IMR-90 (cell line): ENCODE measurements at regions not wholly inside any gene's neighbourhood (a gene's known extent, or its start where the extent isn't known, plus 50 kb on each side); places are given as distances from the start of the nearest gene placed in this dataset.

Experiments used
- ATAC-seq: fragments of 200-7000 bp; cut with Tn5 transposase; 2 replicates; pipeline ENCODE4 v1.9.1; 2020; ENCODE audit warnings: low read depth, mild to moderate bottlenecking, moderate library complexity
- BruUV-seq: library from RNA; stranded (reverse); fragments of 400-500 nt; replicated peaks from 2 replicates; lab custom pipeline; 2021; lab: Mats Ljungman, UMichigan
- CTCF ChIA-PET: fragments of 300-600 bp; formaldehyde crosslinking; extraction: SDS; loops from one replicate; lab custom pipeline; 2021; ENCODE audit warnings: antibody characterized with exemption; lab: Yijun Ruan, JAX
- POLR2A ChIA-PET: fragments of 300-600 bp; sonication (Branson Sonifier 250); formaldehyde crosslinking; loops from one replicate; lab custom pipeline; 2022; ENCODE audit warnings: antibody characterized with exemption; ENCODE audit not compliant: unreplicated experiment; lab: Charles Lee
- DNase-seq: peaks from one replicate; pipeline ENCODE4 v3.0.0; 2013
- H2AFZ ChIP-seq: replicated peaks from 2 replicates; pipeline ENCODE3; 2013; ENCODE audit warnings: low read length, mild to moderate bottlenecking; ENCODE audit not compliant: poor library complexity
- H2AK5ac ChIP-seq: 2 replicates; pipeline ENCODE4 v1.6.1; 2013; ENCODE audit warnings: low read depth, low read length, inconsistent platforms
- H2AK9ac ChIP-seq: replicated peaks from 2 replicates; pipeline ENCODE3; 2013; ENCODE audit warnings: mild to moderate bottlenecking, low read depth, low read length, moderate library complexity; ENCODE audit not compliant: poor library complexity
- H2BK120ac ChIP-seq: 2 replicates; pipeline ENCODE4 v1.6.1; 2013; ENCODE audit warnings: low read depth, low read length, inconsistent platforms
- H2BK15ac ChIP-seq: 3 replicates; pipeline ENCODE4 v1.6.1; 2013; ENCODE audit warnings: low read depth, low read length, inconsistent platforms
- H2BK20ac ChIP-seq: 2 replicates; pipeline ENCODE4 v1.6.1; 2013; ENCODE audit warnings: low read depth, mild to moderate bottlenecking, inconsistent platforms, low read length, moderate library complexity
- H2BK5ac ChIP-seq: 2 replicates; pipeline ENCODE4 v1.6.1; 2013; ENCODE audit warnings: mild to moderate bottlenecking, low read depth, low read length, inconsistent platforms; ENCODE audit not compliant: poor library complexity, severe bottlenecking
- H3K14ac ChIP-seq: replicated peaks from 2 replicates; pipeline ENCODE4 v1.6.1; 2013; ENCODE audit warnings: low read depth, low read length, inconsistent platforms
- H3K18ac ChIP-seq: 2 replicates; pipeline ENCODE4 v1.6.1; 2013; ENCODE audit warnings: low read depth, low read length, control low read depth
- H3K23ac ChIP-seq: 2 replicates; pipeline ENCODE4 v1.6.1; 2013; ENCODE audit warnings: low read depth, low read length, inconsistent platforms
- H3K27ac ChIP-seq: 2 replicates; pipeline ENCODE4 v1.5.1; 2013; ENCODE audit warnings: mild to moderate bottlenecking, control low read depth, low read length; ENCODE audit not compliant: insufficient read depth
- H3K27me3 ChIP-seq: 2 replicates; pipeline ENCODE4 v1.6.1; 2013; ENCODE audit warnings: low read length; ENCODE audit not compliant: control insufficient read depth, insufficient read depth
- H3K36me3 ChIP-seq: 2 replicates; pipeline ENCODE4 v1.6.1; 2013; ENCODE audit warnings: low read length, mixed read lengths; ENCODE audit not compliant: control insufficient read depth, insufficient read depth
- H3K4ac ChIP-seq: 2 replicates; pipeline ENCODE4 v1.6.1; 2013; ENCODE audit warnings: low read depth, low read length, inconsistent platforms
- H3K4me1 ChIP-seq: 2 replicates; pipeline ENCODE4 v1.6.1; 2013; ENCODE audit warnings: low read length, mixed read lengths; ENCODE audit not compliant: control insufficient read depth, insufficient read depth
- H3K4me2 ChIP-seq: 2 replicates; pipeline ENCODE4 v1.6.1; 2013; ENCODE audit warnings: low read depth, mild to moderate bottlenecking, control low read depth, low read length, moderate library complexity
- H3K4me3 ChIP-seq: 2 replicates; pipeline ENCODE4 v1.5.1; 2013; ENCODE audit warnings: low read depth, mild to moderate bottlenecking, control low read depth, low read length, moderate library complexity; ENCODE audit not compliant: insufficient read depth
- H3K56ac ChIP-seq: 2 replicates; pipeline ENCODE4 v1.6.1; 2013; ENCODE audit warnings: low read length, inconsistent platforms; ENCODE audit not compliant: insufficient read depth; ENCODE audit errors: extremely low read depth
- H3K79me1 ChIP-seq, 2 experiments: 2 replicates each; pipeline ENCODE4 v1.6.1; 2013; ENCODE audit warnings: low read length in 2 of 2, inconsistent platforms in 1 of 2, low read depth in 1 of 2
- H3K9ac ChIP-seq: 2 replicates; pipeline ENCODE4 v1.6.1; 2013; ENCODE audit warnings: low read depth, low read length, control low read depth
- H3K9me1 ChIP-seq: 2 replicates; pipeline ENCODE4 v1.6.1; 2013; ENCODE audit warnings: low read length, inconsistent platforms; ENCODE audit not compliant: insufficient read depth
- H3K9me3 ChIP-seq: 2 replicates; pipeline ENCODE4 v1.6.1; 2013; ENCODE audit warnings: low read length; ENCODE audit not compliant: control insufficient read depth, insufficient read depth
- H4K20me1 ChIP-seq: 2 replicates; pipeline ENCODE4 v1.6.1; 2013; ENCODE audit warnings: low read length, inconsistent platforms; ENCODE audit not compliant: insufficient read depth
- H4K5ac ChIP-seq: 2 replicates; pipeline ENCODE4 v1.6.1; 2013; ENCODE audit warnings: mild to moderate bottlenecking, low read depth, low read length, control low read depth
- H4K8ac ChIP-seq, 2 experiments: 2 replicates each; pipeline ENCODE4 v1.6.1; 2013; ENCODE audit warnings: low read depth in 2 of 2, low read length in 2 of 2, control low read depth in 1 of 2, inconsistent platforms in 1 of 2
- H4K91ac ChIP-seq: 2 replicates; pipeline ENCODE4 v1.6.1; 2013; ENCODE audit warnings: low read depth, low read length, inconsistent platforms; ENCODE audit not compliant: insufficient read depth
- NFE2L2 ChIP-seq: fragments of 150-350 bp; IDR thresholded peaks from 2 replicates; pipeline ENCODE4 v1.6.1; 2016; ENCODE audit warnings: low read depth, mild to moderate bottlenecking, low read length
- WGBS, 2 experiments: methylation state at CpG; one replicate each; pipeline versions ENCODE4 v1.1.5 to v1.1.7; 2013; ENCODE audit warnings: missing lambda C conversion rate in 2 of 2; ENCODE audit not compliant: insufficient read length in 1 of 2; ENCODE audit errors: extremely low coverage in 2 of 2; 5-methylcytosine and 5-hydroxymethylcytosine counted together
- dilution Hi-C: fragments of 300-500 bp; cut with HindIII; formaldehyde crosslinking; loops from one replicate; pipeline ENCODE4 v1.14.3; 2018; ENCODE audit warnings: low sequenced_read_pairs; ENCODE audit not compliant: unreplicated experiment
- in situ Hi-C: fragments of 300-500 bp; cut with MboI; formaldehyde crosslinking; loops from 3 replicates; pipeline ENCODE4 v1.14.3; 2019; ENCODE audit warnings: low sequenced_read_pairs, inconsistent platforms, mixed read lengths
- intact Hi-C: fragments of 100-400 bp; cut with micrococcal nuclease; formaldehyde crosslinking; loops from 2 replicates; pipeline ENCODE4 v1.10.0; 2022
- TF ChIP-seq, protein P1 (sequence below): conservative IDR thresholded peaks from 2 replicates; pipeline ENCODE4 v1.5.1; 2012; ENCODE audit warnings: mild to moderate bottlenecking, low read depth, low read length, improper control_type of control experiment

DNA sequence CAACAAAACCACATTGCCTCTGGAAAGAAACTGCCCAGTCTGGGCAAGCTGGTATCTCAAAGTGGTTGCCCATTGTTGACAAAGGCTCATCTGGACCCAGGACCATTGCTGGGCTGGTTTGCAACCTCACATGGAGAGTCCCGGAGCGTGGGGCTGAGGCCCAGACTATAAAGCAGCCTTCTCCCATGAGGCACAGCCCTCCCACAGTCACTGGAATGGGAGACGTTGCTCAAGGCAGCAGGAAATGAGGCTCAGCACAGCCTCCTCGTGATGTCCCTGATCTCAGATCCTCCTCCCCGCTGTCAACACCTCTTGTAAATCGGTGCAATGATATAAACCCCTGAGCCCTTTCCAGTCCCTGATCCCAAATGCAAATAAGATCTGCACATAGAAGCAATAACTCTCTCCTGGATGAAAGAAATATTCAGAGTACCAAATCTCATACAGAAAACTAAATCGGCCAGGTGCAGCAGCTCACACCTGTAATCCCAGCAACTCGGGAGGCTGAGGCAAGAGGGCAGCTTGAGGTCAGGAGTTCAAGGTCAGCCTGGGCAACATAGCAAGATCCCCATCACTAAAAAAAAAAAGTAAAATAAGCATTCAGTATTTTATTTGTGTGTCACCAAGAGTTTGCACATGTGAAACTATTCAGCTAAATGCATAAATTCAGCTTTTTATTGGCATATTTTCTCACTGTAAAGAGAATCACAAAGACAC is 103.0 kb upstream of the RREB1 start:
- ChIA-PET CTCF (interaction anchor here (0.6 to 0.9 kb wide), 3 partner anchors 10 to 1358 kb away, joined by 3 read pairs; no protein-coding TSS in a partner anchor), POLR2A (interaction anchor here (0.8 kb wide), 1 partner anchor 12 kb away, joined by 11 read pairs; no protein-coding TSS in a partner anchor)
- H3K27ac ChIP-seq = no peak overlapping the region
- H3K4me3 ChIP-seq = no peak overlapping the region
- ATAC-seq = no peak
- no peak overlapping the region for H3K23ac ChIP-seq
- TF ChIP-seq, protein P1, sequence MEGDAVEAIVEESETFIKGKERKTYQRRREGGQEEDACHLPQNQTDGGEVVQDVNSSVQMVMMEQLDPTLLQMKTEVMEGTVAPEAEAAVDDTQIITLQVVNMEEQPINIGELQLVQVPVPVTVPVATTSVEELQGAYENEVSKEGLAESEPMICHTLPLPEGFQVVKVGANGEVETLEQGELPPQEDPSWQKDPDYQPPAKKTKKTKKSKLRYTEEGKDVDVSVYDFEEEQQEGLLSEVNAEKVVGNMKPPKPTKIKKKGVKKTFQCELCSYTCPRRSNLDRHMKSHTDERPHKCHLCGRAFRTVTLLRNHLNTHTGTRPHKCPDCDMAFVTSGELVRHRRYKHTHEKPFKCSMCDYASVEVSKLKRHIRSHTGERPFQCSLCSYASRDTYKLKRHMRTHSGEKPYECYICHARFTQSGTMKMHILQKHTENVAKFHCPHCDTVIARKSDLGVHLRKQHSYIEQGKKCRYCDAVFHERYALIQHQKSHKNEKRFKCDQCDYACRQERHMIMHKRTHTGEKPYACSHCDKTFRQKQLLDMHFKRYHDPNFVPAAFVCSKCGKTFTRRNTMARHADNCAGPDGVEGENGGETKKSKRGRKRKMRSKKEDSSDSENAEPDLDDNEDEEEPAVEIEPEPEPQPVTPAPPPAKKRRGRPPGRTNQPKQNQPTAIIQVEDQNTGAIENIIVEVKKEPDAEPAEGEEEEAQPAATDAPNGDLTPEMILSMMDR = no peak
- TF ChIP-seq NFE2L2 = no peak
- H2BK5ac ChIP-seq = no peak overlapping the region
- H3K18ac ChIP-seq = no peak overlapping the region
- H3K79me1 ChIP-seq = no peaks in the 10 kb centered on the region
- H4K5ac ChIP-seq = no peak overlapping the region
- no peak overlapping the region for H2AK5ac ChIP-seq
- 68% methylated on average over 3 of the region's 8 CpGs; no CpG with 5 or more reads in 1 of the 2 experiments for WGBS, 2 experiments
- no TSS peak for BruUV-seq
- H3K4ac ChIP-seq = no peak overlapping the region
- dilution Hi-C loops = no loop called here
- no peak overlapping the region for H3K56ac ChIP-seq
- H2AK9ac ChIP-seq = no peak overlapping the region
- H3K9me1 ChIP-seq = no peaks in the 10 kb centered on the region
- no peak overlapping the region for H4K91ac ChIP-seq
- H3K14ac ChIP-seq = no peak overlapping the region
- H3K9me3 ChIP-seq = no peaks in the 10 kb centered on the region; the same call in 1 of the 2 replicates
- intact Hi-C loops = no loop called here
- H3K4me2 ChIP-seq = no peak overlapping the region
- no peak overlapping the region for H2BK120ac ChIP-seq
- H2BK20ac ChIP-seq = no peak overlapping the region
- no peak overlapping the region for H2AFZ ChIP-seq
- no peak overlapping the region for H3K9ac ChIP-seq
- no peak overlapping the region for H2BK15ac ChIP-seq
- H4K8ac ChIP-seq = no peak overlapping the region
- H3K36me3 ChIP-seq = no peaks in the 10 kb centered on the region
- H3K27me3 ChIP-seq = no peaks in the 10 kb centered on the region
- no peaks in the 10 kb centered on the region for H4K20me1 ChIP-seq
- H3K4me1 ChIP-seq = no peaks in the 10 kb centered on the region
- no peak for DNase-seq
- in situ Hi-C loops = no loop called here
